Right lobe of liver (tissue), 4 donors: ENCODE measurements at regions not wholly inside any gene's neighbourhood (a gene's known extent, or its start where the extent isn't known, plus 50 kb on each side); places are given as distances from the start of the nearest gene placed in this dataset.

Experiments used
- POLR2A ChIP-seq: fragments of 450-650 bp; IDR thresholded peaks from one replicate; pipeline ENCODE4 v1.6.1; 2017; ENCODE audit warnings: antibody characterized with exemption, mild to moderate bottlenecking
- TF ChIP-seq, protein P1 (sequence below), 4 donors: fragments of 200-600 bp in 3 of 4; fragments of 450-650 bp in 1 of 4; IDR thresholded peaks; one replicate each; pipeline versions ENCODE4 v1.5.1 to v1.8.0; 2016 to 2022; ENCODE audit warnings: antibody characterized with exemption in 4 of 4, mild to moderate bottlenecking in 2 of 4
- donor health status: DM: no; HTN: no; CAD: no.
- donor health status: DM: no; HTN: no; CAD: no.
- donor health status: DM: no; HTN: yes; CAD: no.

DNA sequence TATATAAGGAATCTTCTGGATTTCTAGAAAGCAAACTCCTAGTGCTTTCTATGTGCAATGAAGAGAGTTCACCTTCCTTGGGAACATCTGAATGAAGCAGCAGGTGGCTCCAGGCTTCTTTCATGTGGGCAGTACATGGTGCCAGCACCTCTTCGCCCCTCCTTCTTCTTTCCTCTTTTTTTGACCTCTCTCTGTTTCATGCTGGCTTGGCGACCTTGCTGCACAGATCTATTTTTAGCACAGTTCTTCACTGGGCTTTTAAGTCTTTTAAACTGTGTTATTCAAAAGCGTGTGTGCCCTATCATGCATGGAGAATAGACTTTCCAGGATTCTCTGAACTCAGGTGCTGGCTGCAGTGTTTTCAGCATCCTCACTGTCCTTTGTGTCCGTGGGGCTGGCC is 400.3 kb upstream of the PRKCQ start:
- TF ChIP-seq, protein P1, sequence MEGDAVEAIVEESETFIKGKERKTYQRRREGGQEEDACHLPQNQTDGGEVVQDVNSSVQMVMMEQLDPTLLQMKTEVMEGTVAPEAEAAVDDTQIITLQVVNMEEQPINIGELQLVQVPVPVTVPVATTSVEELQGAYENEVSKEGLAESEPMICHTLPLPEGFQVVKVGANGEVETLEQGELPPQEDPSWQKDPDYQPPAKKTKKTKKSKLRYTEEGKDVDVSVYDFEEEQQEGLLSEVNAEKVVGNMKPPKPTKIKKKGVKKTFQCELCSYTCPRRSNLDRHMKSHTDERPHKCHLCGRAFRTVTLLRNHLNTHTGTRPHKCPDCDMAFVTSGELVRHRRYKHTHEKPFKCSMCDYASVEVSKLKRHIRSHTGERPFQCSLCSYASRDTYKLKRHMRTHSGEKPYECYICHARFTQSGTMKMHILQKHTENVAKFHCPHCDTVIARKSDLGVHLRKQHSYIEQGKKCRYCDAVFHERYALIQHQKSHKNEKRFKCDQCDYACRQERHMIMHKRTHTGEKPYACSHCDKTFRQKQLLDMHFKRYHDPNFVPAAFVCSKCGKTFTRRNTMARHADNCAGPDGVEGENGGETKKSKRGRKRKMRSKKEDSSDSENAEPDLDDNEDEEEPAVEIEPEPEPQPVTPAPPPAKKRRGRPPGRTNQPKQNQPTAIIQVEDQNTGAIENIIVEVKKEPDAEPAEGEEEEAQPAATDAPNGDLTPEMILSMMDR (IDR thresholded peaks at IDR 0.05): no peak
- no peak for TF ChIP-seq POLR2A
